BJ (cell line): ENCODE measurements at regions not wholly inside any gene's neighbourhood (a gene's known extent, or its start where the extent isn't known, plus 50 kb on each side); places are given as distances from the start of the nearest gene placed in this dataset.
"Not testable (repeated sequence)": the region's sequence is repeated elsewhere in the genome, so short reads cannot be mapped to it uniquely, and the experiment has no call there.

Experiments
- CTCF ChIA-PET: fragments of 350-600 bp; formaldehyde crosslinking; extraction: SDS; loops from one replicate; lab custom pipeline; 2021; ENCODE audit warnings: antibody characterized with exemption, inconsistent platforms; lab: Yijun Ruan, JAX
- POLR2A ChIA-PET: fragments of 300-600 bp; sonication (Branson Sonifier 250); formaldehyde crosslinking; extraction: SDS; loops from one replicate; lab custom pipeline; 2021; ENCODE audit warnings: antibody characterized with exemption; lab: Charles Lee
- DNase-seq: peaks from one replicate; pipeline ENCODE4 v3.0.0-alpha.2; 2011; ENCODE audit warnings: low read depth
- H3K27me3 ChIP-seq: 2 replicates; pipeline ENCODE4 v1.6.0; 2011; ENCODE audit warnings: low read length; ENCODE audit not compliant: control insufficient read depth, insufficient read depth
- H3K36me3 ChIP-seq: 2 replicates; pipeline ENCODE4 v1.5.1; 2011; ENCODE audit warnings: low read length; ENCODE audit not compliant: control insufficient read depth, insufficient read depth
- H3K4me3 ChIP-seq: 2 replicates; pipeline ENCODE4 v1.5.1; 2011; ENCODE audit warnings: low read depth, mild to moderate bottlenecking, control low read depth, low read length
- CTCF ChIP-seq: IDR thresholded peaks from 2 replicates; pipeline ENCODE4 v1.5.1; 2011; ENCODE audit warnings: low read depth, mild to moderate bottlenecking, control low read depth, inconsistent platforms, low read length, moderate library complexity; ENCODE audit not compliant: insufficient read depth

DNA sequence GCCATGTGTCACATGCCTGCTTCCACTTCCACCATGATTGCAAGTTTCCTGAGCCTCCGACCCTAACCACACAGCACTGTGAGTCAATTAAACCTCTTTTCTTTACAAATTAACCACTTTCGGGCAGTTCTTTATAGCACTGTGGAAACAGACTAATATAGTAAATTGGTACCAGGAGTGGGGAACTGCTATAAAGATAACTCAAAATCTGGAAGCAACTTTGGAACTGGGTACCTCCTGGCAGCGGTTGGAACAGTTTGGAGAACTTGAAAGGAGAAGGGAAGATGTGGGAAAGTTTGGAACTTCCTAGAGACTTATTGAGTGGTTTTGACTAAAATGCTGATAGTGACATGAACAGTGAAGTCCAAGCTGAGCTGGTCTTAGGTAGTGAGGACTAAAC is 436.1 kb downstream of the TMEM121 start:
- no peak for DNase-seq
- H3K27me3 ChIP-seq, result no peaks in the 10 kb centered on the region
- TF ChIP-seq CTCF, result no peak
- no peak overlapping the region for H3K4me3 ChIP-seq
- H3K36me3 ChIP-seq, result no peaks in the 10 kb centered on the region
- ChIA-PET POLR2A (no interaction called here), CTCF (no interaction called here)

DNA sequence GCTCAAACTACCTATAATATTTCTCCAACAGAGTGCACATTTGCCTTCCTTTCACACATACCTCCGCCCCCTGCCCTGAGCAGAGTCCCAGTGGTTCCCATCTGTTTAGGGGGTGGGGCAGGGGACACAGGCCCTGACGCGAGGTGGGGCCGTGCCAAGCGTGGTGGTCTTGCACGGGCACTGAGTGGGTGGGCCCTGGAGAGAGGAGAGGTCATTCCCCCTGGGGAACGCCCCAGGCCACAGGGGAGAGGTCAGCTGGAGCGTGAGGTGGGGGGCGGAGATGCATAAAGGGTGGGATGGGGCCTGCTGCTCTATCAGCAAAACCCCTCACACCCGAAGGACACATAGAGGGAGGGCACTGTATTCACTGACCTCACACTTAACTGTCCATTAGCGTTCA is 441.9 kb downstream of the TMEM121 start:
- ChIA-PET POLR2A (no interaction called here), CTCF (no interaction called here)
- H3K27me3 ChIP-seq, result no peaks in the 10 kb centered on the region
- H3K36me3 ChIP-seq, result no peaks in the 10 kb centered on the region
- no peak overlapping the region for H3K4me3 ChIP-seq
- no peak for TF ChIP-seq CTCF
- no peak for DNase-seq

DNA sequence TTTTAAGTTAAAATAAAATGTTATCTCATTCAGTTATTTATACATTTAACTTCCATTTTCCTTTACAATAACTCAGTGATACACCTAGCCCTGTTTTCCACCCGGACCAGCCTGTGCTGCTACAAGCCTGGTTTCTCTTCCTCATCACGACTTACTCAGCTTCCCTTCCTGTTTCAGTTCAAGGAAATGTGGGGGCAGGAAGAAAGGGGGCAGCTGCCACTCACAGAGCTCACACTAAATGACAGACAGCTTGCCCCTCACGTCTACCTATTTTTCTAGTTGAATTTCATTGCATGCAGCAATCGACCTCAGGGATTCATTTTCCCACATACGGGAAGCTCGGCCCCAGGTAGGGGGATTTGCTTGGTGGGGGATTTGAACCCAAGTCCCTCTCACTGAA is 442.6 kb downstream of the TMEM121 start:
- POLR2A ChIA-PET, H3K36me3 ChIP-seq, DNase-seq, H3K27me3 ChIP-seq, CTCF ChIA-PET, H3K4me3 ChIP-seq: not testable (repeated sequence)

DNA sequence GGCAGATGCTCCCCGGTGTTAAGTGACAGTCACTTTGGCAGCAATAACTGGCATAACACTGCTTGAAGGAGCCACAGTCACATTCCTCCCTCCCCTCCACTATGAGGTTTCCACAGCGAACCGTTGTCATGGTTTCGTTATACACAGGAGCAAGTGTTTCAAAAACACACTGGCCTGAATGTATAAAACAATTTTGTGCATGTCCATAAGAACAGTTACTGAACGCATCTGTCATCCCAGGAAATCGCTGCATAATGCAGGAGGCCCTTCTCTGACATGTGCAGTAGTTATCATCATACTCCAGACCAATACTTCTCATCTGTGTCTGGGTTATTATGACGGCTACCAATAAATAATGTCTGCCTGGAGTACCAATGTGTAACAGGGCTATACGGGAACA is 444.4 kb downstream of the TMEM121 start:
- H3K4me3 ChIP-seq, DNase-seq, H3K27me3 ChIP-seq, H3K36me3 ChIP-seq, CTCF ChIA-PET, POLR2A ChIA-PET: not testable (repeated sequence)

- ChIA-PET POLR2A (no interaction called here), CTCF (no interaction called here)
- H3K27me3 ChIP-seq, result no peaks in the 10 kb centered on the region
- H3K4me3 ChIP-seq, result no peak overlapping the region
- no peaks in the 10 kb centered on the region for H3K36me3 ChIP-seq
- no peak for TF ChIP-seq CTCF
- no peak for DNase-seq
These were observed 445.5 kb downstream of the TMEM121 start for GRCh38 chr14:105971593-105972500.

- ChIA-PET POLR2A (no interaction called here), CTCF (no interaction called here)
- H3K36me3 ChIP-seq, result no peaks in the 10 kb centered on the region
- no peaks in the 10 kb centered on the region for H3K27me3 ChIP-seq
- no peak overlapping the region for H3K4me3 ChIP-seq
- TF ChIP-seq CTCF, result no peak
- no peak for DNase-seq
These were observed 448.5 kb downstream of the TMEM121 start for GRCh38 chr14:105974902-105975301.
